Right atrium auricular region (tissue), 2 donors: ENCODE measurements at regions not wholly inside any gene's neighbourhood (a gene's known extent, or its start where the extent isn't known, plus 50 kb on each side); places are given as distances from the start of the nearest gene placed in this dataset.

Source experiments
- DNase-seq: peaks from one replicate; pipeline ENCODE4 v3.0.0-alpha.2; 2019; ENCODE audit warnings: low spot score
- H3K27ac ChIP-seq, 2 donors: fragments of 200-600 bp; sonication (generic); 1 replicate in 1 of 2; 2 replicates in 1 of 2; pipeline ENCODE4 v1.5.1; 2016 to 2019
- H3K27me3 ChIP-seq, 2 donors: fragments of 200-600 bp; sonication (generic); one replicate each; pipeline versions ENCODE4 v1.5.1 to v1.6.0; 2017 to 2019
- H3K36me3 ChIP-seq: fragments of 200-600 bp; sonication (generic); one replicate; pipeline ENCODE4 v1.5.1; 2016
- H3K4me1 ChIP-seq, 2 donors: fragments of 200-600 bp; sonication (generic); one replicate each; pipeline versions ENCODE4 v1.5.1 to v1.6.0; 2017 to 2019
- H3K4me3 ChIP-seq, 2 donors: fragments of 200-600 bp; sonication (generic); 1 replicate in 1 of 2; 2 replicates in 1 of 2; pipeline ENCODE4 v1.5.1; 2017 to 2019; ENCODE audit warnings: mild to moderate bottlenecking in 1 of 2, moderate library complexity in 1 of 2
- H3K9me3 ChIP-seq, 2 donors: fragments of 200-600 bp; sonication (generic); one replicate each; pipeline ENCODE4 v1.5.1; 2019
- CTCF ChIP-seq, 2 donors: fragments of 200-600 bp; sonication (generic); IDR thresholded peaks; one replicate each; pipeline ENCODE4 v1.5.1; 2019; ENCODE audit warnings: antibody characterized with exemption in 2 of 2

- no peak for TF ChIP-seq CTCF (IDR thresholded peaks at IDR 0.05)
- DNase-seq = no peak
- Histone ChIP-seq H3K4me1 (peaks cover 0 to 9% of the 10 kb centered on the region in 2 donors), H3K9me3 (no peaks in the 10 kb centered on the region), H3K27ac (no peak overlapping the region), H3K27me3 (no peaks in the 10 kb centered on the region), H3K36me3 (no peaks in the 10 kb centered on the region), H3K4me3 (no peak overlapping the region)
Observed at GRCh38 chr1:94305704-94306103, 68.3 kb upstream of the ARHGAP29 start.

- H3K4me3 ChIP-seq = no peak overlapping the region
- H3K36me3 ChIP-seq = no peaks in the 10 kb centered on the region
- no peaks in the 10 kb centered on the region for H3K27me3 ChIP-seq
- no peak for TF ChIP-seq CTCF (IDR thresholded peaks at IDR 0.05)
- peaks cover 0 to 18% of the 10 kb centered on the region in 2 donors for H3K4me1 ChIP-seq
- no peak for DNase-seq
- H3K27ac ChIP-seq = no peak overlapping the region
- H3K9me3 ChIP-seq = no peaks in the 10 kb centered on the region
Observed at GRCh38 chr1:94304553-94304952, 67.2 kb upstream of the ARHGAP29 start.

GRCh38 chr1:94303005-94303404, 65.6 kb upstream of the ARHGAP29 start:
- Histone ChIP-seq H3K4me1 (peaks cover 0 to 31% of the 10 kb centered on the region in 2 donors), H3K36me3 (no peaks in the 10 kb centered on the region), H3K27ac (no peak overlapping the region), H3K27me3 (no peaks in the 10 kb centered on the region), H3K9me3 (no peaks in the 10 kb centered on the region), H3K4me3 (no peak overlapping the region)
- DNase-seq = no peak
- TF ChIP-seq CTCF (IDR thresholded peaks at IDR 0.05) = no peak

GRCh38 chr1:94302497-94302896, 65.1 kb upstream of the ARHGAP29 start:
- Histone ChIP-seq H3K27ac (no peak overlapping the region), H3K4me1 (peaks cover 0 to 36% of the 10 kb centered on the region in 2 donors)

GRCh38 chr1:94301186-94301585, 63.8 kb upstream of the ARHGAP29 start:
- H3K27me3 ChIP-seq = no peaks in the 10 kb centered on the region
- H3K36me3 ChIP-seq = no peaks in the 10 kb centered on the region
- DNase-seq = no peak
- no peak overlapping the region for H3K4me3 ChIP-seq
- no peaks in the 10 kb centered on the region for H3K9me3 ChIP-seq
- no peak for TF ChIP-seq CTCF (IDR thresholded peaks at IDR 0.05)
- H3K4me1 ChIP-seq = peaks cover 0 to 33% of the 10 kb centered on the region in 2 donors
- H3K27ac ChIP-seq = peak overlapping the region in 1 of 2 donors; percentile 59

More at GRCh38 chr1:94302497-94302896, 65.1 kb upstream of the ARHGAP29 start:
- no peaks in the 10 kb centered on the region for H3K27me3 ChIP-seq
- no peak overlapping the region for H3K4me3 ChIP-seq
- no peaks in the 10 kb centered on the region for H3K36me3 ChIP-seq
- TF ChIP-seq CTCF (IDR thresholded peaks at IDR 0.05) = no peak
- DNase-seq = no peak
- H3K9me3 ChIP-seq = no peaks in the 10 kb centered on the region

GRCh38 chr1:94300731-94301130, 63.3 kb upstream of the ARHGAP29 start:
- Histone ChIP-seq H3K27me3 (no peaks in the 10 kb centered on the region), H3K4me1 (peaks cover 0 to 29% of the 10 kb centered on the region in 2 donors), H3K4me3 (no peak overlapping the region), H3K36me3 (no peaks in the 10 kb centered on the region), H3K9me3 (no peaks in the 10 kb centered on the region), H3K27ac (peak overlapping the region in 1 of 2 donors; percentile 59)
- DNase-seq = no peak
- TF ChIP-seq CTCF (IDR thresholded peaks at IDR 0.05) = no peak
